ENCODE measurements at regions not wholly inside any gene's neighbourhood (a gene's known extent, or its start where the extent isn't known, plus 50 kb on each side); places are given as distances from the start of the nearest gene placed in this dataset.

GRCh38 chr2:18198677-18199076 lies 320.2 kb downstream of the KCNS3 start:
- no peak for TF ChIP-seq CTCF (IDR thresholded peaks at IDR 0.05; ENCODE audit: insufficient read depth, low read length, poor library complexity, severe bottlenecking)
- no peak for TF ChIP-seq EZH2phosphoT487 (conservative IDR thresholded peaks at IDR 0.05; ENCODE audit: low read length)
